Upper lobe of right lung (tissue), 1 donor: ENCODE measurements at regions not wholly inside any gene's neighbourhood (a gene's known extent, or its start where the extent isn't known, plus 50 kb on each side); places are given as distances from the start of the nearest gene placed in this dataset.

Source experiments
- ATAC-seq: fragments of 200-7000 bp; cut with Tn5 transposase; one replicate; pipeline ENCODE4 v1.9.1; 2020; ENCODE audit warnings: mild to moderate bottlenecking, moderate library complexity
- DNase-seq: peaks from one replicate; pipeline ENCODE4 v3.0.0-alpha.2; 2020
- H3K27ac ChIP-seq: fragments of 200-600 bp; one replicate; pipeline ENCODE4 v1.8.0; 2022
- H3K27me3 ChIP-seq: fragments of 200-600 bp; one replicate; pipeline ENCODE4 v1.8.0; 2022; ENCODE audit warnings: mild to moderate bottlenecking
- H3K36me3 ChIP-seq: fragments of 200-600 bp; one replicate; pipeline ENCODE4 v1.8.0; 2022
- H3K4me1 ChIP-seq: fragments of 200-600 bp; one replicate; pipeline ENCODE4 v1.8.0; 2022
- H3K4me3 ChIP-seq: fragments of 200-600 bp; one replicate; pipeline ENCODE4 v1.8.0; 2022; ENCODE audit warnings: mild to moderate bottlenecking
- H3K9me3 ChIP-seq: fragments of 200-600 bp; one replicate; pipeline ENCODE4 v1.8.0; 2022
- intact Hi-C: fragments of 100-400 bp; cut with DNase I; formaldehyde crosslinking; loops from one replicate; pipeline ENCODE4 v1.11.0; 2022
- TF ChIP-seq, protein P1 (sequence below): fragments of 200-600 bp; IDR thresholded peaks from one replicate; pipeline ENCODE4 v1.8.0; 2022; ENCODE audit warnings: antibody characterized with exemption
- donor health status: DM: no; HTN: yes; CAD: no; lungs with severe emphysema.

DNA sequence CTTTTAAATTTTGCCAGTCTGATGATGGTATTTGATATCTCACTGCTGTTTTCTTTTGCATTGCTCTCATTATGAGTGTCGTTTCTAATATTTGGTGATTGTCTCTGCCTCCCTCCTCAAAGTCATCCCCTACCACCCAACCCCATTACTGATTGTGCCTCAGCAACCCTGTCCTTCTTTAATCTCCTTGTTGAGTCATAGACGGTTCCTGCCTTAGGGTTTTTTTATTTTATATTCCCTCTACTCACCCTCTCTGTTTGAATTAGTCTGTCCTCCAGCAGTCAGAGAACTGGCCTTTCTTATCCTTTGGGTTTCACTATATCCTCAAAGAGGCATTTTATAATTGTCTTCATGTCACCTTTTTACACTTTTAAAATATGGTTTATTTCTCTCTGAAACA, 409.3 kb upstream of the CPEB2 start:
- ATAC-seq (no peak), DNase-seq (no peak)
- no peaks in the 10 kb centered on the region for H3K27me3 ChIP-seq
- no peaks in the 10 kb centered on the region for H3K36me3 ChIP-seq
- no peaks in the 10 kb centered on the region for H3K9me3 ChIP-seq
- H3K27ac ChIP-seq: no peak overlapping the region
- intact Hi-C loops: no loop called here
- TF ChIP-seq, protein P1, sequence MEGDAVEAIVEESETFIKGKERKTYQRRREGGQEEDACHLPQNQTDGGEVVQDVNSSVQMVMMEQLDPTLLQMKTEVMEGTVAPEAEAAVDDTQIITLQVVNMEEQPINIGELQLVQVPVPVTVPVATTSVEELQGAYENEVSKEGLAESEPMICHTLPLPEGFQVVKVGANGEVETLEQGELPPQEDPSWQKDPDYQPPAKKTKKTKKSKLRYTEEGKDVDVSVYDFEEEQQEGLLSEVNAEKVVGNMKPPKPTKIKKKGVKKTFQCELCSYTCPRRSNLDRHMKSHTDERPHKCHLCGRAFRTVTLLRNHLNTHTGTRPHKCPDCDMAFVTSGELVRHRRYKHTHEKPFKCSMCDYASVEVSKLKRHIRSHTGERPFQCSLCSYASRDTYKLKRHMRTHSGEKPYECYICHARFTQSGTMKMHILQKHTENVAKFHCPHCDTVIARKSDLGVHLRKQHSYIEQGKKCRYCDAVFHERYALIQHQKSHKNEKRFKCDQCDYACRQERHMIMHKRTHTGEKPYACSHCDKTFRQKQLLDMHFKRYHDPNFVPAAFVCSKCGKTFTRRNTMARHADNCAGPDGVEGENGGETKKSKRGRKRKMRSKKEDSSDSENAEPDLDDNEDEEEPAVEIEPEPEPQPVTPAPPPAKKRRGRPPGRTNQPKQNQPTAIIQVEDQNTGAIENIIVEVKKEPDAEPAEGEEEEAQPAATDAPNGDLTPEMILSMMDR: no peak
- H3K4me1 ChIP-seq: no peaks in the 10 kb centered on the region
- no peak overlapping the region for H3K4me3 ChIP-seq

DNA sequence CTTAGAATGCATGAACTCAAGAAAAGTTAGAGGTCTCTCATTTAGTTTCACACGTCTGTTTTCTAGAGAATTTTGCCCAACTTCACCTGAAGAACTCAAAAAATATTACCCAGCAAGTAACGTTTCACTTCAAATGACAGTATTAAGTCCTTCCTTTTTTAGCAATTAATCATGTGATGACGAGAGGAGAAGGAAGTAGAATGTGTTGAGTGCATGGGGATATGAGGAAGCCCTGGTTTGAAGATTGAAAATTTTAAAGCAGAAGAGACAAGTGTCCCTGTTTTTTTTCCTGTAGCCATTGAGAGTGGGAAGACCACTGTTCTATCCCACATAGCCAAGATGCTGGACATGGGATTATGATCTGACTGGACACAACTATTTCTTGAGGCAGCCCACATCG, 406.3 kb upstream of the CPEB2 start:
- Histone ChIP-seq H3K4me1 (no peaks in the 10 kb centered on the region), H3K4me3 (no peak overlapping the region), H3K36me3 (no peaks in the 10 kb centered on the region), H3K27me3 (no peaks in the 10 kb centered on the region), H3K9me3 (no peaks in the 10 kb centered on the region), H3K27ac (no peak overlapping the region)
- no peak for DNase-seq
- intact Hi-C loops: no loop called here
- TF ChIP-seq, protein P1: no peak
- ATAC-seq: peak; percentile 43

DNA sequence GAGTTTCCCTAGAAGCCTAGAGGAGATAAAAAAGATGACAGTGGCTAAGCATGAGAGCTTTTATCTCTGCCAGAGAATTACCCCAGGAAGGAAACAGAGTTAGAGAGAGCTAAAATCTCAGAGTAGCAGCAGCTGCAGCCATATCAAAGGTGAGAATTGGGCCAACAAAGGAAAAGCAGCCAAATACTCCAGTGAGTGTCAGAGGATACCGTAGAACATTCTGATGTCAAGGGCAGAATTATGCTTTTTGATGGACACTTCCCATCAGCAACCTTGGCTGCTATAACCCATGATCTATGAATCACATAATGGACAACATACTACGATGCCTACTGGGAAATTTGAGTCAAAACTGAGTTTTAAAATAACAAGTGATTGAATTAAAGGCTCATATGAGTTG, 405.8 kb upstream of the CPEB2 start:
- no peaks in the 10 kb centered on the region for H3K27me3 ChIP-seq
- H3K4me3 ChIP-seq: no peak overlapping the region
- DNase-seq: no peak
- no peaks in the 10 kb centered on the region for H3K36me3 ChIP-seq
- no peak overlapping the region for H3K27ac ChIP-seq
- no peaks in the 10 kb centered on the region for H3K4me1 ChIP-seq
- no peak for ATAC-seq
- no peaks in the 10 kb centered on the region for H3K9me3 ChIP-seq
- intact Hi-C loops: no loop called here
- TF ChIP-seq, protein P1: no peak

DNA sequence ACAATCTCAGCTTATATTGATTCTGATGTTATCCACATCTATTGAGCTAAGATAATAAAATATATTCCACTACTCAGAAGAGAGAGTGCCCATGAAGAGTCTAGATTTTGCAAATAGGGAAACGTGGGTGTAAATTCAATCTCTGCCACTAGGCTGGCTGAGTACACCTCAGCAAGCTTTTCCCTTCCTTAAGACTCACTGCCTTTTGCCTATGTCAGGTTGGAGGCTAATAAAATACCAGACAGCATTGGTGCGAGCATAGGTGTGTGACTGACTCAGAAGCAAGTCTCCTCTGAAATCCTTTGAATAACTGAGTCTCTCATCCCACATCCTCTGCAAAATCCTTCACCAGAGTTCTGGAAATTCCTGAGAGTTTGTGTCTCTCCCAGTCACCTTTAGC, 405.4 kb upstream of the CPEB2 start:
- Histone ChIP-seq H3K27ac (no peak overlapping the region), H3K9me3 (no peaks in the 10 kb centered on the region), H3K27me3 (no peaks in the 10 kb centered on the region), H3K36me3 (no peaks in the 10 kb centered on the region), H3K4me1 (no peaks in the 10 kb centered on the region), H3K4me3 (no peak overlapping the region)
- DNase-seq (no peak), ATAC-seq (no peak)
- TF ChIP-seq, protein P1: no peak
- intact Hi-C loops: no loop called here

DNA sequence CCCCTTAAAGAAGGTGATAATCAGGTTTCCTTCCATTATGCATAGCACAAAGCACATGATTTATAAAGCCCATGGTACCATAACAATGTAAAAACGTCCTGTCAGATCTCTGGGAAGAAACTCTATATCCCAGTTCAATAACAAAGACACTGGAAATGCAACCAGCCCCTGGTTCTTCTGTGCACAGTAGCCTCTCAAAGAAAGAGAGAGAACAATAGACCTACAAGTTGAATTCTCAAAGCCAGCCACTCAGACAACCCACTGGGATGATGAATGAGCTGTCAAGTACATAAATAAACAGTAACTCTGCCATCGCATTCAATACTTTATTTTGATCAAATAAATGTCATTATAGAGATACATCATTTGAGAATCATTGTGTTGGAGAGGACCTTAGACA, 400.1 kb upstream of the CPEB2 start:
- Histone ChIP-seq H3K9me3 (no peaks in the 10 kb centered on the region), H3K36me3 (no peaks in the 10 kb centered on the region), H3K27ac (no peak overlapping the region), H3K4me1 (no peaks in the 10 kb centered on the region), H3K27me3 (no peaks in the 10 kb centered on the region), H3K4me3 (no peak overlapping the region)
- TF ChIP-seq, protein P1: no peak
- DNase-seq (no peak), ATAC-seq (no peak)
- intact Hi-C loops: no loop called here

DNA sequence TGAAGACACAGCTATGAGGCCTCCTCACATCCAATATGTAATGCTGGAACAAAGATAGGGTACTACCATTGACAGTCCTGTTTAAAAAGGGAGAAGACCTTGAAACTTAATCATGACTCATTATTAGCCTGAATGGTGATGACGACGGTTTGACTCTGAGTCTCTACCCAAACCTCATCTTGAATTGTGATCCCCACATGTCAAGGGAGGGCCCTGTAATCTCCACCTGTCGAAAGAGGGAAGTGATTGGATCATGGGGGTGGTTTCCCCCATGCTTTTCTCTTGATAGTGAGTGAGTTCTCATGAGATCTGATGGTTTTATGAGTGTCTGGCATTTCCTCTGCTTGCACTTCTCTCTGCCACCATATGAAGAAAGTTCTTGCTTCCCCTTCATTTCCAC, 395.3 kb upstream of the CPEB2 start:
- DNase-seq: no peak
- ATAC-seq: no peak
- Histone ChIP-seq H3K27me3 (no peaks in the 10 kb centered on the region), H3K36me3 (no peaks in the 10 kb centered on the region), H3K4me3 (no peak overlapping the region), H3K4me1 (no peaks in the 10 kb centered on the region), H3K9me3 (no peaks in the 10 kb centered on the region), H3K27ac (no peak overlapping the region)
- TF ChIP-seq, protein P1: no peak
- intact Hi-C loops: no loop called here
